ENCODE measurements at regions not wholly inside any gene's neighbourhood (a gene's known extent, or its start where the extent isn't known, plus 50 kb on each side); places are given as distances from the start of the nearest gene placed in this dataset.

DNA sequence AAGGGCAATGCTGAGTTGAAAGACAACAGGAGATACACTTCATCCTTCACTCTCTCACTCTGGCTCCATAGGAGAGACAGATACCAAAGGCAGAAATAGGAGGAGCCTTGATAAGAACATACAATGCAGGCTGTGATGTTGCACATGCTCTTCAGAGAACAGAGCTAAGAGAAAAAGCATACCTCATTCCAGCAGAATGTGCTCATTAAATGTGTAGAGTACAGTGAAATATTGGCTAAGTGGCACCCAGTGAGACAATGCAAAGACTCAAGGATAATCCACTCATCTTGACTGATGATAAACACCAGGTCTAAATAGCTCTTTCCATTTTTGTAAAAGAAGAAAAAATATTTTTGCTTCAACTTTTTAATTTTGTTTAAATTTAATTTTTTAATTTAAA is 139.7 kb downstream of the OR2K2 start:
- TF ChIP-seq, protein P1, sequence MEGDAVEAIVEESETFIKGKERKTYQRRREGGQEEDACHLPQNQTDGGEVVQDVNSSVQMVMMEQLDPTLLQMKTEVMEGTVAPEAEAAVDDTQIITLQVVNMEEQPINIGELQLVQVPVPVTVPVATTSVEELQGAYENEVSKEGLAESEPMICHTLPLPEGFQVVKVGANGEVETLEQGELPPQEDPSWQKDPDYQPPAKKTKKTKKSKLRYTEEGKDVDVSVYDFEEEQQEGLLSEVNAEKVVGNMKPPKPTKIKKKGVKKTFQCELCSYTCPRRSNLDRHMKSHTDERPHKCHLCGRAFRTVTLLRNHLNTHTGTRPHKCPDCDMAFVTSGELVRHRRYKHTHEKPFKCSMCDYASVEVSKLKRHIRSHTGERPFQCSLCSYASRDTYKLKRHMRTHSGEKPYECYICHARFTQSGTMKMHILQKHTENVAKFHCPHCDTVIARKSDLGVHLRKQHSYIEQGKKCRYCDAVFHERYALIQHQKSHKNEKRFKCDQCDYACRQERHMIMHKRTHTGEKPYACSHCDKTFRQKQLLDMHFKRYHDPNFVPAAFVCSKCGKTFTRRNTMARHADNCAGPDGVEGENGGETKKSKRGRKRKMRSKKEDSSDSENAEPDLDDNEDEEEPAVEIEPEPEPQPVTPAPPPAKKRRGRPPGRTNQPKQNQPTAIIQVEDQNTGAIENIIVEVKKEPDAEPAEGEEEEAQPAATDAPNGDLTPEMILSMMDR (IDR thresholded peaks at IDR 0.05; ENCODE audit: poor library complexity, severe bottlenecking), result no peak
- TF ChIP-seq POLR2AphosphoS5 (IDR thresholded peaks at IDR 0.05), result no peak
- TF ChIP-seq MXI1 (conservative IDR thresholded peaks at IDR 0.05; ENCODE audit: poor library complexity, severe bottlenecking), result no peak
- TF ChIP-seq, protein P2, sequence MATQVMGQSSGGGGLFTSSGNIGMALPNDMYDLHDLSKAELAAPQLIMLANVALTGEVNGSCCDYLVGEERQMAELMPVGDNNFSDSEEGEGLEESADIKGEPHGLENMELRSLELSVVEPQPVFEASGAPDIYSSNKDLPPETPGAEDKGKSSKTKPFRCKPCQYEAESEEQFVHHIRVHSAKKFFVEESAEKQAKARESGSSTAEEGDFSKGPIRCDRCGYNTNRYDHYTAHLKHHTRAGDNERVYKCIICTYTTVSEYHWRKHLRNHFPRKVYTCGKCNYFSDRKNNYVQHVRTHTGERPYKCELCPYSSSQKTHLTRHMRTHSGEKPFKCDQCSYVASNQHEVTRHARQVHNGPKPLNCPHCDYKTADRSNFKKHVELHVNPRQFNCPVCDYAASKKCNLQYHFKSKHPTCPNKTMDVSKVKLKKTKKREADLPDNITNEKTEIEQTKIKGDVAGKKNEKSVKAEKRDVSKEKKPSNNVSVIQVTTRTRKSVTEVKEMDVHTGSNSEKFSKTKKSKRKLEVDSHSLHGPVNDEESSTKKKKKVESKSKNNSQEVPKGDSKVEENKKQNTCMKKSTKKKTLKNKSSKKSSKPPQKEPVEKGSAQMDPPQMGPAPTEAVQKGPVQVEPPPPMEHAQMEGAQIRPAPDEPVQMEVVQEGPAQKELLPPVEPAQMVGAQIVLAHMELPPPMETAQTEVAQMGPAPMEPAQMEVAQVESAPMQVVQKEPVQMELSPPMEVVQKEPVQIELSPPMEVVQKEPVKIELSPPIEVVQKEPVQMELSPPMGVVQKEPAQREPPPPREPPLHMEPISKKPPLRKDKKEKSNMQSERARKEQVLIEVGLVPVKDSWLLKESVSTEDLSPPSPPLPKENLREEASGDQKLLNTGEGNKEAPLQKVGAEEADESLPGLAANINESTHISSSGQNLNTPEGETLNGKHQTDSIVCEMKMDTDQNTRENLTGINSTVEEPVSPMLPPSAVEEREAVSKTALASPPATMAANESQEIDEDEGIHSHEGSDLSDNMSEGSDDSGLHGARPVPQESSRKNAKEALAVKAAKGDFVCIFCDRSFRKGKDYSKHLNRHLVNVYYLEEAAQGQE (IDR thresholded peaks at IDR 0.05; ENCODE audit: borderline replicate concordance), result no peak
- no peak for TF ChIP-seq EZH2 (IDR thresholded peaks at IDR 0.05; ENCODE audit: borderline replicate concordance, insufficient read depth, low read length, poor library complexity, severe bottlenecking)
- TF ChIP-seq SMC3 (conservative IDR thresholded peaks at IDR 0.05; ENCODE audit: poor library complexity), result no peak
- TF ChIP-seq RAD21 (conservative IDR thresholded peaks at IDR 0.05), result no peak
- no peak for TF ChIP-seq EP300 (conservative IDR thresholded peaks at IDR 0.05; ENCODE audit: poor library complexity, severe bottlenecking)
- TF ChIP-seq TAF1 (IDR thresholded peaks at IDR 0.05; ENCODE audit: low read depth), result no peak

Data from neural cell (in vitro differentiated cells).